Caco-2 (cell line): ENCODE measurements at regions not wholly inside any gene's neighbourhood (a gene's known extent, or its start where the extent isn't known, plus 50 kb on each side); places are given as distances from the start of the nearest gene placed in this dataset.

Source experiments
- BruUV-seq: library from RNA; stranded (reverse); fragments of 400-500 nt; replicated peaks from 2 replicates; lab custom pipeline; 2021; lab: Mats Ljungman, UMichigan
- CTCF ChIA-PET: fragments of 300-600 bp; sonication (Branson Sonifier 250); formaldehyde crosslinking; loops from one replicate; lab custom pipeline; 2022; ENCODE audit warnings: antibody characterized with exemption; lab: Charles Lee
- POLR2A ChIA-PET: fragments of 300-600 bp; sonication (Branson Sonifier 250); formaldehyde crosslinking; loops from one replicate; lab custom pipeline; 2022; ENCODE audit warnings: antibody characterized with exemption; lab: Charles Lee
- DNase-seq, 2 experiments: peaks; one replicate each; pipeline versions ENCODE4 v3.0.0 to v3.0.0-alpha.2; 2020 to 2022
- H3K27me3 ChIP-seq: replicated peaks from 2 replicates; pipeline ENCODE4 v1.6.0; 2011; ENCODE audit warnings: low read length; ENCODE audit not compliant: control insufficient read depth, insufficient read depth
- H3K36me3 ChIP-seq: 2 replicates; pipeline ENCODE4 v1.5.1; 2011; ENCODE audit warnings: low read length; ENCODE audit not compliant: control insufficient read depth, insufficient read depth
- H3K4me1 ChIP-seq: fragments of 250-450 bp; sonication (Bioruptor Pico); 2 replicates; pipeline ENCODE4 v1.5.1; 2020; ENCODE audit warnings: mild to moderate bottlenecking
- H3K4me3 ChIP-seq: 2 replicates; pipeline ENCODE4 v1.5.1; 2011; ENCODE audit warnings: low read depth, mild to moderate bottlenecking, control low read depth, low read length
- H3K9me3 ChIP-seq: fragments of 250-450 bp; sonication (Bioruptor Pico); 2 replicates; pipeline ENCODE4 v1.5.1; 2020; ENCODE audit warnings: mild to moderate bottlenecking, moderate library complexity
- H3K27ac Mint-ChIP-seq: one replicate; pipeline ENCODE4 v1.8.0; 2022; ENCODE audit warnings: mixed read lengths; ENCODE audit not compliant: unreplicated experiment
- H3K27me3 Mint-ChIP-seq: one replicate; pipeline ENCODE4 v1.8.0; 2022; ENCODE audit warnings: mixed read lengths; ENCODE audit not compliant: insufficient read depth, unreplicated experiment
- H3K36me3 Mint-ChIP-seq: one replicate; pipeline ENCODE4 v1.8.0; 2022; ENCODE audit warnings: mild to moderate bottlenecking, mixed read lengths; ENCODE audit not compliant: insufficient read depth, unreplicated experiment
- H3K4me1 Mint-ChIP-seq: one replicate; pipeline ENCODE4 v1.8.0; 2022; ENCODE audit warnings: low read depth, mixed read lengths; ENCODE audit not compliant: unreplicated experiment
- H3K4me3 Mint-ChIP-seq: one replicate; pipeline ENCODE4 v1.8.0; 2022; ENCODE audit warnings: mild to moderate bottlenecking, moderate library complexity, mixed read lengths; ENCODE audit not compliant: unreplicated experiment
- H3K9me3 Mint-ChIP-seq: one replicate; pipeline ENCODE4 v1.8.0; 2022; ENCODE audit warnings: mixed read lengths; ENCODE audit not compliant: unreplicated experiment
- intact Hi-C: fragments of 100-400 bp; cut with micrococcal nuclease; formaldehyde crosslinking; loops from one replicate; pipeline ENCODE4 v1.10.0; 2022; ENCODE audit not compliant: unreplicated experiment
- TF ChIP-seq, protein P1 (sequence below), 2 experiments: fragments of 200-600 bp in 1 of 2; IDR thresholded peaks; 1 replicate in 1 of 2; 2 replicates in 1 of 2; pipeline versions ENCODE4 v1.5.1 to v1.8.0; 2011 to 2022; ENCODE audit warnings: antibody characterized with exemption in 1 of 2, control low read depth in 1 of 2, inconsistent platforms in 1 of 2, low read depth in 1 of 2, low read length in 1 of 2, mild to moderate bottlenecking in 1 of 2, moderate library complexity in 1 of 2; ENCODE audit not compliant: insufficient read depth in 1 of 2, severe bottlenecking in 1 of 2, unreplicated experiment in 1 of 2

DNA sequence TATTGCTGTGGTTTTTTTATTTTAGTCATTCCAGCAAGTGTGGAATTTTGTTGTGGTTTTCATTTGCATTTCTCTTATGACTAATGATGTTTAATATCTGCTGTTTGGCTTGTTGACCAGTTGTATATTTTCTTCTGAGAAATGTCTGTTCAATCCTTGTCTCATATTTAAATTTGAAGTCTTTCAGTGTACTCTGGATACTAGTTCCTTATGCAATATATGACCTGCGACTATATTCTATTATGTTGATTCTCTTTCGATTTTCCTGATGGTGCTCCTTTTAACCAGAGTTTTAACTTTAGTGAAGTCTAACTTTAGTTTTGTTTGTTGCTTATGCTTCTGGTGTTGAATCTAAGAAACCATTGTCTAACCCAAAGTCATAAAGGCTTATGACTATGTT is 1528.0 kb downstream of the TECRL start:
- Mint-ChIP-seq H3K4me1 (no peaks in the 10 kb centered on the region), H3K27ac (no peak overlapping the region), H3K27me3 (peaks cover 4% of the 10 kb centered on the region), H3K36me3 (no peaks in the 10 kb centered on the region), H3K4me3 (no peak overlapping the region), H3K9me3 (no peaks in the 10 kb centered on the region)
- Histone ChIP-seq H3K9me3 (no peaks in the 10 kb centered on the region), H3K27me3 (no peaks in the 10 kb centered on the region), H3K36me3 (no peaks in the 10 kb centered on the region), H3K4me1 (no peaks in the 10 kb centered on the region), H3K4me3 (no peak overlapping the region)
- BruUV-seq = no TSS peak
- TF ChIP-seq, protein P1, sequence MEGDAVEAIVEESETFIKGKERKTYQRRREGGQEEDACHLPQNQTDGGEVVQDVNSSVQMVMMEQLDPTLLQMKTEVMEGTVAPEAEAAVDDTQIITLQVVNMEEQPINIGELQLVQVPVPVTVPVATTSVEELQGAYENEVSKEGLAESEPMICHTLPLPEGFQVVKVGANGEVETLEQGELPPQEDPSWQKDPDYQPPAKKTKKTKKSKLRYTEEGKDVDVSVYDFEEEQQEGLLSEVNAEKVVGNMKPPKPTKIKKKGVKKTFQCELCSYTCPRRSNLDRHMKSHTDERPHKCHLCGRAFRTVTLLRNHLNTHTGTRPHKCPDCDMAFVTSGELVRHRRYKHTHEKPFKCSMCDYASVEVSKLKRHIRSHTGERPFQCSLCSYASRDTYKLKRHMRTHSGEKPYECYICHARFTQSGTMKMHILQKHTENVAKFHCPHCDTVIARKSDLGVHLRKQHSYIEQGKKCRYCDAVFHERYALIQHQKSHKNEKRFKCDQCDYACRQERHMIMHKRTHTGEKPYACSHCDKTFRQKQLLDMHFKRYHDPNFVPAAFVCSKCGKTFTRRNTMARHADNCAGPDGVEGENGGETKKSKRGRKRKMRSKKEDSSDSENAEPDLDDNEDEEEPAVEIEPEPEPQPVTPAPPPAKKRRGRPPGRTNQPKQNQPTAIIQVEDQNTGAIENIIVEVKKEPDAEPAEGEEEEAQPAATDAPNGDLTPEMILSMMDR (IDR thresholded peaks at IDR 0.05; ENCODE audit: insufficient read depth in 1 of 2, low read depth in 1 of 2, low read length in 1 of 2, severe bottlenecking in 1 of 2, unreplicated experiment in 1 of 2) = no peak
- DNase-seq = no peak
- POLR2A ChIA-PET = no interaction called here
- CTCF ChIA-PET = no interaction called here
- intact Hi-C loops = no loop called here

GRCh38 chr4:62872856-62873255 is 1536.4 kb downstream of the TECRL start:
- Histone ChIP-seq H3K36me3 (no peaks in the 10 kb centered on the region), H3K4me1 (no peaks in the 10 kb centered on the region), H3K4me3 (no peak overlapping the region), H3K27me3 (no peaks in the 10 kb centered on the region), H3K9me3 (no peaks in the 10 kb centered on the region)
- intact Hi-C loops = no loop called here
- ChIA-PET POLR2A (no interaction called here), CTCF (no interaction called here)
- Mint-ChIP-seq H3K9me3 (no peaks in the 10 kb centered on the region), H3K36me3 (no peaks in the 10 kb centered on the region), H3K27me3 (no peaks in the 10 kb centered on the region), H3K4me3 (no peak overlapping the region), H3K4me1 (no peaks in the 10 kb centered on the region), H3K27ac (no peak overlapping the region)
- no peak for DNase-seq
- TF ChIP-seq, protein P1 (IDR thresholded peaks at IDR 0.05; ENCODE audit: insufficient read depth in 1 of 2, low read depth in 1 of 2, low read length in 1 of 2, severe bottlenecking in 1 of 2, unreplicated experiment in 1 of 2) = no peak
- no TSS peak for BruUV-seq

DNA sequence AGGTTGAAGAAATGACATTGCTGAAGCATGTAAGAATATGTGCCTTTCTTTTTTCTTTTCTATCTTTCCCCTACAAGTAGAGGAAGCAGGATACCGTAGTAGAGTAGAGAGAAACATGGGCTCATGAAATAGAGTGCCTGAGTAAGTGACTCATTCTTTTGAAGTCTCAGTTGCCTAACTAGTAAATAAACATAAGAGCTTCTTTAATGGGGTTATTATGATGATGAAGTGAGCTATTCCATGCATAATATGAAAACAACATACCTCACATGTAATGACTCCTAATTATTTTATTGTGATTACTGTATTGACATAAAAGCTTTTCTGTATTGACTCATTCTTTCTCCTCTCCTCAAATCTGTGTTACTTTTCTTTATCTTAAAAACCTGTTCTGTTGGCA is 1538.2 kb downstream of the TECRL start:
- ChIA-PET POLR2A (no interaction called here), CTCF (no interaction called here)
- no peaks in the 10 kb centered on the region for H3K36me3 Mint-ChIP-seq
- no TSS peak for BruUV-seq
- TF ChIP-seq, protein P1 (IDR thresholded peaks at IDR 0.05; ENCODE audit: insufficient read depth in 1 of 2, low read depth in 1 of 2, low read length in 1 of 2, severe bottlenecking in 1 of 2, unreplicated experiment in 1 of 2) = no peak
- Histone ChIP-seq H3K36me3 (no peaks in the 10 kb centered on the region), H3K4me1 (no peaks in the 10 kb centered on the region), H3K4me3 (no peak overlapping the region), H3K27me3 (no peaks in the 10 kb centered on the region), H3K9me3 (no peaks in the 10 kb centered on the region)
- H3K27ac Mint-ChIP-seq = no peak overlapping the region
- H3K4me1 Mint-ChIP-seq = no peaks in the 10 kb centered on the region
- H3K4me3 Mint-ChIP-seq = no peak overlapping the region
- no peaks in the 10 kb centered on the region for H3K27me3 Mint-ChIP-seq
- no peaks in the 10 kb centered on the region for H3K9me3 Mint-ChIP-seq
- intact Hi-C loops = no loop called here
- DNase-seq = no peak
